MM.1S (cell line): ENCODE measurements at regions not wholly inside any gene's neighbourhood (a gene's known extent, or its start where the extent isn't known, plus 50 kb on each side); places are given as distances from the start of the nearest gene placed in this dataset.
"Not testable (repeated sequence)": the region's sequence is repeated elsewhere in the genome, so short reads cannot be mapped to it uniquely, and the experiment has no call there.

ENCODE experiments used
- CTCF ChIP-seq: fragments of 300-600 bp; sonication (generic); IDR thresholded peaks from 2 replicates; pipeline ENCODE4 v1.5.1; 2016; ENCODE audit warnings: antibody characterized with exemption, low read length, mixed read lengths
- EZH2 ChIP-seq: fragments of 300-600 bp; sonication (generic); optimal IDR thresholded peaks from 2 replicates; pipeline ENCODE3; 2017; ENCODE audit warnings: low read depth, mild to moderate bottlenecking, antibody characterized with exemption, low read length, mixed read lengths
- EZH2phosphoT487 ChIP-seq: fragments of 300-600 bp; sonication (generic); IDR thresholded peaks from 2 replicates; pipeline ENCODE4 v1.6.1; 2018; ENCODE audit warnings: antibody characterized with exemption, low read length

GRCh38 chr5:177856474-177856873 is 73.8 kb upstream of the FAM153A start:
- TF ChIP-seq CTCF, EZH2, EZH2phosphoT487: not testable (repeated sequence)
